Gastrocnemius medialis (tissue), 4 donors: ENCODE measurements at regions not wholly inside any gene's neighbourhood (a gene's known extent, or its start where the extent isn't known, plus 50 kb on each side); places are given as distances from the start of the nearest gene placed in this dataset.

Experiments
- POLR2A ChIP-seq, 2 donors: fragments of 450-650 bp; IDR thresholded peaks; one replicate each; pipeline ENCODE4 v1.6.1; 2017; ENCODE audit warnings: antibody characterized with exemption in 2 of 2, mild to moderate bottlenecking in 2 of 2, moderate library complexity in 2 of 2
- TF ChIP-seq, protein P1 (sequence below), 5 experiments: fragments of 450-650 bp in 3 of 5; fragments of 200-600 bp in 2 of 5; sonication (generic) in 2 of 5; IDR thresholded peaks in 4 of 5; conservative IDR thresholded peaks in 1 of 5; 1 replicate in 4 of 5; 2 replicates in 1 of 5; pipeline ENCODE4 v1.5.1; 2016 to 2019; ENCODE audit warnings: antibody characterized with exemption in 5 of 5, mild to moderate bottlenecking in 3 of 5, moderate library complexity in 3 of 5

DNA sequence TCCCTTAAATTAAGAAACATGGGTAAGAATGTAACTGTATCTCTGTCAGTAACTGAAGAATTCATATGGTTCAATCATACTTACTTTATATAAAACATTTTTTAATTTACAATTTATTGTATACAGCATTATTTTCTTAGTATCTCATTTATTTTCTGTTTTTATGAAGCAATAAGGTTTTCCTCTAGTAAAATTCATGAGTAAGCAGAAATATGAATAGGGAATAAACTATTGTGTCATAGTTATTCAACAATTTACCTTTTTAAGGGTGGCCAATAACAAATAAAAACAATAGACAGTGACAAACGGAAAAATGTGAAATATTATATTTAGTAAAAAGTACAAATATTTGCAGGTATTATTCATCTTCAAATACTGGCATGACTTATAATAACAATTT lies 624.4 kb downstream of the TECRL start:
- TF ChIP-seq POLR2A (IDR thresholded peaks at IDR 0.05) = no peak
- TF ChIP-seq, protein P1, sequence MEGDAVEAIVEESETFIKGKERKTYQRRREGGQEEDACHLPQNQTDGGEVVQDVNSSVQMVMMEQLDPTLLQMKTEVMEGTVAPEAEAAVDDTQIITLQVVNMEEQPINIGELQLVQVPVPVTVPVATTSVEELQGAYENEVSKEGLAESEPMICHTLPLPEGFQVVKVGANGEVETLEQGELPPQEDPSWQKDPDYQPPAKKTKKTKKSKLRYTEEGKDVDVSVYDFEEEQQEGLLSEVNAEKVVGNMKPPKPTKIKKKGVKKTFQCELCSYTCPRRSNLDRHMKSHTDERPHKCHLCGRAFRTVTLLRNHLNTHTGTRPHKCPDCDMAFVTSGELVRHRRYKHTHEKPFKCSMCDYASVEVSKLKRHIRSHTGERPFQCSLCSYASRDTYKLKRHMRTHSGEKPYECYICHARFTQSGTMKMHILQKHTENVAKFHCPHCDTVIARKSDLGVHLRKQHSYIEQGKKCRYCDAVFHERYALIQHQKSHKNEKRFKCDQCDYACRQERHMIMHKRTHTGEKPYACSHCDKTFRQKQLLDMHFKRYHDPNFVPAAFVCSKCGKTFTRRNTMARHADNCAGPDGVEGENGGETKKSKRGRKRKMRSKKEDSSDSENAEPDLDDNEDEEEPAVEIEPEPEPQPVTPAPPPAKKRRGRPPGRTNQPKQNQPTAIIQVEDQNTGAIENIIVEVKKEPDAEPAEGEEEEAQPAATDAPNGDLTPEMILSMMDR (IDR thresholded peaks at IDR 0.05 in 4 of 5, conservative IDR thresholded peaks at IDR 0.05 in 1 of 5) = no peak
